NT2/D1 (cell line): ENCODE measurements at regions not wholly inside any gene's neighbourhood (a gene's known extent, or its start where the extent isn't known, plus 50 kb on each side); places are given as distances from the start of the nearest gene placed in this dataset.

ENCODE experiments used
- SUZ12 ChIP-seq: IDR thresholded peaks from 2 replicates; pipeline ENCODE4 v1.6.1; 2011; ENCODE audit not compliant: insufficient read length, insufficient read depth; ENCODE audit errors: extremely low read depth
- ZNF274 ChIP-seq: IDR thresholded peaks from 2 replicates; pipeline ENCODE4 v1.6.1; 2011; ENCODE audit warnings: mild to moderate bottlenecking, low read depth, low read length

GRCh38 chr10:129396021-129396722 lies 70.9 kb upstream of the MGMT start:
- TF ChIP-seq ZNF274 (no peak), SUZ12 (no peak)
